HCT116 (cell line): ENCODE measurements at regions not wholly inside any gene's neighbourhood (a gene's known extent, or its start where the extent isn't known, plus 50 kb on each side); places are given as distances from the start of the nearest gene placed in this dataset.

Experiments
- ATAC-seq: fragments of 200-7000 bp; cut with Tn5 transposase; 2 replicates; pipeline ENCODE4 v1.9.1; 2020; ENCODE audit warnings: mild to moderate bottlenecking, moderate library complexity
- BruUV-seq: library from RNA; stranded (reverse); fragments of 400-500 nt; replicated peaks from 2 replicates; lab custom pipeline; 2021; lab: Mats Ljungman, UMichigan
- CTCF ChIA-PET: fragments of 300-600 bp; sonication (Branson Sonifier 250); formaldehyde crosslinking; loops from one replicate; lab custom pipeline; 2021; ENCODE audit warnings: antibody characterized with exemption; lab: Charles Lee
- POLR2A ChIA-PET: fragments of 300-600, 350-600 bp; sonication (Branson Sonifier 250); formaldehyde crosslinking; loops from one replicate; lab custom pipeline; 2021; ENCODE audit warnings: antibody characterized with exemption; lab: Charles Lee
- RAD21 ChIA-PET, 2 experiments: fragments of 300-600 bp; sonication (Branson Sonifier 250); formaldehyde crosslinking; loops; one replicate each; lab custom pipeline; 2023; ENCODE audit warnings: low total read pairs in 2 of 2; ENCODE audit not compliant: uncharacterized antibody in 2 of 2, unreplicated experiment in 2 of 2, low non-redundant PET in 1 of 2; lab: Charles Lee
- DNase-seq: peaks from one replicate; pipeline ENCODE4 v3.0.0-alpha.2; 2010; ENCODE audit warnings: low read depth, low spot score
- H2AFZ ChIP-seq: fragments of 200-600 bp; shearing (Covaris generic), sonication (generic); 2 replicates; pipeline ENCODE4 v1.6.1; 2017; ENCODE audit warnings: low read depth, mixed run types, mixed read lengths, antibody characterized with exemption, low read length; ENCODE audit not compliant: poor library complexity, severe bottlenecking
- H3K27ac ChIP-seq: 2 replicates; pipeline ENCODE4 v1.5.1; 2012; ENCODE audit warnings: low read depth, low read length
- H3K27me3 ChIP-seq: fragments of 200-600 bp; sonication (generic); 2 replicates; pipeline ENCODE4 v1.6.1; 2016; ENCODE audit warnings: mixed run types, low read length, mixed read lengths; ENCODE audit not compliant: insufficient read depth
- H3K36me3 ChIP-seq, 2 experiments: fragments of 200-500 bp in 1 of 2; fragments of 200-600 bp in 1 of 2; sonication (Bioruptor generic) in 1 of 2; sonication (generic) in 1 of 2; 2 replicates each; pipeline versions ENCODE4 v1.5.1 to v1.6.1; 2014 to 2016; ENCODE audit warnings: low read length in 2 of 2, inconsistent platforms in 1 of 2, mixed read lengths in 1 of 2, mixed run types in 1 of 2; ENCODE audit not compliant: insufficient read depth in 2 of 2, control insufficient read depth in 1 of 2
- H3K4me1 ChIP-seq, 2 experiments: fragments of 200-600 bp in 1 of 2; sonication (generic) in 1 of 2; 2 replicates each; pipeline versions ENCODE4 v1.5.1 to v1.6.1; 2012 to 2017; ENCODE audit warnings: low read length in 2 of 2, inconsistent platforms in 1 of 2, mild to moderate bottlenecking in 1 of 2, mixed read lengths in 1 of 2, mixed run types in 1 of 2, moderate library complexity in 1 of 2; ENCODE audit not compliant: insufficient read depth in 2 of 2, control insufficient read depth in 1 of 2
- H3K4me2 ChIP-seq: fragments of 200-600 bp; sonication (generic); 2 replicates; pipeline ENCODE4 v1.6.1; 2017; ENCODE audit warnings: mixed run types, low read length, mixed read lengths
- H3K4me3 ChIP-seq, 2 experiments: fragments of 200-600 bp in 1 of 2; sonication (generic) in 1 of 2; replicated peaks in 1 of 2; 2 replicates each; pipeline ENCODE4 v1.5.1; 2011 to 2016; ENCODE audit warnings: low read length in 2 of 2, control low read depth in 1 of 2, low read depth in 1 of 2, mild to moderate bottlenecking in 1 of 2, mixed read lengths in 1 of 2, mixed run types in 1 of 2
- H3K79me2 ChIP-seq: fragments of 200-600 bp; sonication (generic); 2 replicates; pipeline ENCODE4 v1.6.1; 2017; ENCODE audit warnings: mild to moderate bottlenecking, mixed run types, low read length, moderate library complexity, mixed read lengths; ENCODE audit not compliant: insufficient read depth
- H3K9ac ChIP-seq: fragments of 200-600 bp; sonication (generic); 2 replicates; pipeline ENCODE4 v1.6.1; 2016; ENCODE audit warnings: low read length, mixed read lengths
- H3K9me2 ChIP-seq: fragments of 200-600 bp; sonication (generic), shearing (Covaris generic); 2 replicates; pipeline ENCODE4 v1.6.1; 2017; ENCODE audit warnings: mixed run types, mild to moderate bottlenecking, moderate library complexity; ENCODE audit not compliant: insufficient read depth
- H3K9me3 ChIP-seq, 2 experiments: fragments of 200-500 bp in 1 of 2; fragments of 200-600 bp in 1 of 2; sonication (Bioruptor generic) in 1 of 2; sonication (generic) in 1 of 2; 2 replicates each; pipeline ENCODE4 v1.6.1; 2014 to 2017; ENCODE audit warnings: low read length in 2 of 2, mixed read lengths in 2 of 2, inconsistent platforms in 1 of 2, low read depth in 1 of 2, mild to moderate bottlenecking in 1 of 2, mixed run types in 1 of 2, moderate library complexity in 1 of 2; ENCODE audit not compliant: control insufficient read depth in 1 of 2, insufficient read depth in 1 of 2
- H4K20me1 ChIP-seq: fragments of 200-600 bp; sonication (generic), shearing (Covaris generic); 2 replicates; pipeline ENCODE4 v1.6.1; 2017; ENCODE audit warnings: mixed run types, mild to moderate bottlenecking, moderate library complexity; ENCODE audit not compliant: insufficient read depth
- CBX3 ChIP-seq: IDR thresholded peaks from 2 replicates; pipeline ENCODE4 v1.6.1; 2012; ENCODE audit warnings: low read depth
- CEBPB ChIP-seq: IDR thresholded peaks from 2 replicates; pipeline ENCODE4 v1.6.1; 2012; ENCODE audit warnings: low read depth
- EGR1 ChIP-seq: IDR thresholded peaks from 2 replicates; pipeline ENCODE4 v1.6.1; 2012; ENCODE audit warnings: low read depth
- ELF1 ChIP-seq: IDR thresholded peaks from 2 replicates; pipeline ENCODE4 v1.6.1; 2012; ENCODE audit warnings: low read depth, borderline replicate concordance
- EZH2phosphoT487 ChIP-seq: fragments of 200-600 bp; IDR thresholded peaks from 2 replicates; pipeline ENCODE4 v1.6.1; 2018; ENCODE audit warnings: antibody characterized with exemption, borderline replicate concordance
- FOSL1 ChIP-seq: IDR thresholded peaks from 2 replicates; pipeline ENCODE4 v1.6.1; 2012; ENCODE audit warnings: low read depth
- JUND ChIP-seq: IDR thresholded peaks from 2 replicates; pipeline ENCODE4 v1.6.1; 2012
- MAX ChIP-seq: IDR thresholded peaks from 2 replicates; pipeline ENCODE4 v1.6.1; 2012
- POLR2AphosphoS5 ChIP-seq: IDR thresholded peaks from 2 replicates; pipeline ENCODE4 v1.6.1; 2011; ENCODE audit warnings: mild to moderate bottlenecking, low read depth, low read length, moderate library complexity
- REST ChIP-seq: IDR thresholded peaks from 2 replicates; pipeline ENCODE4 v1.6.1; 2012; ENCODE audit warnings: low read depth
- SIN3A ChIP-seq: IDR thresholded peaks from 2 replicates; pipeline ENCODE4 v1.6.1; 2012; ENCODE audit warnings: low read depth
- SP1 ChIP-seq: IDR thresholded peaks from 2 replicates; pipeline ENCODE4 v1.6.1; 2012; ENCODE audit warnings: low read depth
- SRF ChIP-seq: IDR thresholded peaks from 2 replicates; pipeline ENCODE4 v1.6.1; 2012; ENCODE audit warnings: low read depth
- TCF7L2 ChIP-seq: IDR thresholded peaks from 2 replicates; pipeline ENCODE4 v1.7.0; 2011; ENCODE audit warnings: borderline replicate concordance, inconsistent platforms; ENCODE audit not compliant: insufficient read depth, insufficient read length; ENCODE audit errors: extremely low read depth
- YY1 ChIP-seq: IDR thresholded peaks from 2 replicates; pipeline ENCODE4 v1.6.1; 2011; ENCODE audit warnings: low read length, low read depth, moderate library complexity, mild to moderate bottlenecking; ENCODE audit not compliant: insufficient replicate concordance; ENCODE audit errors: extremely low read depth
- ZFX ChIP-seq: fragments of 450-650 bp; IDR thresholded peaks from 2 replicates; pipeline ENCODE4 v1.6.1; 2017
- ZNF274 ChIP-seq: fragments of 200-500 bp; sonication (Bioruptor generic); IDR thresholded peaks from 2 replicates; pipeline ENCODE4 v1.6.1; 2014; ENCODE audit warnings: mild to moderate bottlenecking, low read depth, low read length, inconsistent platforms
- intact Hi-C: fragments of 100-400 bp; cut with micrococcal nuclease; formaldehyde crosslinking; loops from 2 replicates; pipeline ENCODE4 v1.10.0; 2022
- TF ChIP-seq, protein P1 (sequence below): IDR thresholded peaks from 2 replicates; pipeline ENCODE4 v1.6.1; 2012

DNA sequence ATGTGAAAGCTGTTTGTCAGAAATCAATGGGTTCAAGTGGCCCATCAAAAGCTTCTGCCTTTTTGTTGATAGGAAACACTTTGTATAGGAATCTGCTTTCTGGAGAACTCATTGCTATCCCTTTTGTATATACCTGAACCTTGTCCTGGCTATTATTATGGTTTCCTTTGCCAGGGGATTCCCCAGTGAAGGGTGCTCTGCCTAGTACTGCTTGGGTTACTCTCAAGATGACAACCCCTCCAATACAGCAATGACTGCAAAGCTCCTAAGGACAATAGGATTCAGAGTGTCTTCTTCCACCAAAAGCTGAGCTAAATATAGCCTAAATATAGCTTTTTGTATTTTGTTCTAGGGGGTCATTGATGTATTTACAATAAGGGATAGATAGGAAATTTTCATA lies 54.0 kb upstream of the PTPRK start:
- ChIA-PET RAD21 (no interaction called here), CTCF (no interaction called here), POLR2A (no interaction called here)
- H3K4me1 ChIP-seq = peaks cover 12 to 16% of the 10 kb centered on the region in 2 experiments; a peak in 3 of 4 replicates
- H3K9ac ChIP-seq = no peak overlapping the region
- no peak overlapping the region for H3K4me3 ChIP-seq
- H3K9me2 ChIP-seq = no peaks in the 10 kb centered on the region
- H3K27ac ChIP-seq = no peak overlapping the region
- TF ChIP-seq EZH2phosphoT487 (no peak), EGR1 (no peak), ELF1 (no peak), JUND (no peak), YY1 (no peak), TCF7L2 (no peak), CEBPB (no peak), MAX (no peak), SP1 (no peak), SIN3A (no peak), ZNF274 (no peak), REST (no peak), CBX3 (no peak), FOSL1 (no peak), POLR2AphosphoS5 (no peak), SRF (no peak), ZFX (no peak)
- TF ChIP-seq, protein P1, sequence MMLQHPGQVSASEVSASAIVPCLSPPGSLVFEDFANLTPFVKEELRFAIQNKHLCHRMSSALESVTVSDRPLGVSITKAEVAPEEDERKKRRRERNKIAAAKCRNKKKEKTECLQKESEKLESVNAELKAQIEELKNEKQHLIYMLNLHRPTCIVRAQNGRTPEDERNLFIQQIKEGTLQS = no peak
- ATAC-seq = no peak
- H4K20me1 ChIP-seq = no peaks in the 10 kb centered on the region
- no peaks in the 10 kb centered on the region for H3K79me2 ChIP-seq
- DNase-seq = no peak
- no TSS peak for BruUV-seq
- H2AFZ ChIP-seq = peak overlapping the region; percentile 55
- no peaks in the 10 kb centered on the region for H3K9me3 ChIP-seq
- H3K27me3 ChIP-seq = no peaks in the 10 kb centered on the region
- intact Hi-C loops = no loop called here
- no peaks in the 10 kb centered on the region for H3K36me3 ChIP-seq
- no peak overlapping the region for H3K4me2 ChIP-seq
